ENCODE measurements at regions not wholly inside any gene's neighbourhood (a gene's known extent, or its start where the extent isn't known, plus 50 kb on each side); places are given as distances from the start of the nearest gene placed in this dataset.

DNA sequence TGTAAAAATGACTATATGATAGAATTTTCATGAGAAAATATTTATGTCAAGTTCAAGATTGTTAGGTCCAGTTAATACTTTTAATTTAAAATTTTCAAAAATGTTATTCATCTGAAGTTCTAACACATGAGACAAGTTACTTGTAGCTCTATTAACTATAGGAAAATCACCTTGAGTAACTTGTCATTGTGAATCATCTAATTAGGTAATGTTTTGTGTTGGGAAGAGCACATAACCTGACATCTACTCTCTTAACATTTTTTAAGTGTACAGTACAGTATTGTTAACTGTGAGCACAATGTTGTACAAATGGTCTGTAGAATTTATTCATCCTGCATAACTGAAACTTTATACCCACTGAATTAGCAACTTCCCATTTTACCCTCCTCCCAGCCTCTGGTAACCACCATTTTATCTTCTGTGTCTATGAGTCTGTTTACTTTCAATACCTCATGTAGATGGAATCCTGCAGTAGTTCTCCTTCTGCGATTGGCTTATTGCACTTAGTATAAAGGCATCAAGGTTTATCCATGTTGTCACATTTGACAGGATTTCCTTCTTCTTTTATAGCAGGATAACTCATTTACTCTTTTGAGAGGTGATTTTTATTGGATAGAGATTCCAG lies 54.6 kb downstream of the ARL4A start:
- no peaks in the 10 kb centered on the region for H3K36me3 Mint-ChIP-seq
- H3K27ac Mint-ChIP-seq, result no peak overlapping the region
- no peak overlapping the region for H3K4me3 Mint-ChIP-seq

DNA sequence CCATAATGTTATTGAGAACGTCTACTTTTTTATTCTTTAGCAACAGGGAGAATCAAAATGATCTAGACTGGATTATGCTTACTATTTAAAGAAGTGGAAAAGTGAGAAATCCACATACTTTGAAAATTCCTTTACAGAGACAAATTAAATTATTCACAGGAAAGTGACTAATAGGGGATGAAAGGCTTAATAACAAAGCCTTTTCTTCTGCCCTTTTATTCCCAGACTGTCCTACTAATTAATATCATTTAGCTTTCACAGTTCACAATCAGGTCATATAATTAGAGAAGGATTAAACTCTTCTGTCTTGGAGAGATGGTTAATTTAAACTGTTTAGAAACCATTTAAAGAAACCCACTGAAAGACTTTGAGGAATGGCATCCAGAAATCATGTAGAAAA lies 58.8 kb downstream of the ARL4A start:
- no peak overlapping the region for H3K4me3 Mint-ChIP-seq
- no peaks in the 10 kb centered on the region for H3K9me3 Mint-ChIP-seq
- H3K27me3 Mint-ChIP-seq (ENCODE audit: low read depth in 3 of 3), result peaks cover 0 to 3% (median 0%) of the 10 kb centered on the region in 3 donors
- H3K4me1 Mint-ChIP-seq, result no peaks in the 10 kb centered on the region
- no peaks in the 10 kb centered on the region for H3K36me3 Mint-ChIP-seq
- H3K27ac Mint-ChIP-seq, result no peak overlapping the region
- DNase-seq, result no peak

More for the DNA sequence above, 54.6 kb downstream of the ARL4A start:
- H3K27me3 Mint-ChIP-seq (ENCODE audit: low read depth in 3 of 3), result peaks cover 1 to 5% (median 3%) of the 10 kb centered on the region in 3 donors
- no peak for DNase-seq
- no peaks in the 10 kb centered on the region for H3K9me3 Mint-ChIP-seq
- no peaks in the 10 kb centered on the region for H3K4me1 Mint-ChIP-seq

DNA sequence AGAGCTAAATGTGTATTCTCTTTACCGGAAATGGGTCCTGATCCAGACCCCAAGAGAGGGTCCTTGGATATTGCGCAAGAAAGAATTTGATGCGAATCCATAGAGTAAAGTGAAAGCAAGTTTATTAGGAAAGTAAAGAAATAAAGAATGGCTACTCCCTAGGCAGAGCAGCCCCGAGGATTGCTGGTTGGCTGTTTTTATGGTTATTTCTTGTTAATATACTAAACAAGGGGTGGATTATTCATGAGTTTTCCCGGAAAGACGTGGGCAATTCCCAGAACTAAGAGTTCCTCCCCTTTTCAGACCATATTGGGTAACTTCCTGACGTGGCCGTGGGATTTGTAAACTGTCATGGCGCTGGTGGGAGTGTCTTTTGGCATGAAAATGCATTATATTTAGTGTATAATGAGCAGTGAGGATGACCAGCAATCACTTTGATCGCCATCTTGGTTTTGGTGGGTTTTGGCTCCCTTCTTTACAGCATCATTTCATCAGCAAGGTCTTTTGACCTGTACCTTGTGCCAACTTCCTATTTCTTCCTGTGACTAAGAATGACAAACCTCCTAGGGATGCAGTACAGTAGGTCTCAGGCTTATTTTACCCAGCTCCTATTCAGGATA lies 60.4 kb downstream of the ARL4A start:
- peaks cover 0 to 3% (median 0%) of the 10 kb centered on the region in 3 donors for H3K27me3 Mint-ChIP-seq (ENCODE audit: low read depth in 3 of 3)
- H3K4me1 Mint-ChIP-seq, result no peaks in the 10 kb centered on the region
- H3K9me3 Mint-ChIP-seq, result no peaks in the 10 kb centered on the region
- no peaks in the 10 kb centered on the region for H3K36me3 Mint-ChIP-seq
- H3K4me3 Mint-ChIP-seq, result no peak overlapping the region
- no peak overlapping the region for H3K27ac Mint-ChIP-seq
- no peak for DNase-seq

DNA sequence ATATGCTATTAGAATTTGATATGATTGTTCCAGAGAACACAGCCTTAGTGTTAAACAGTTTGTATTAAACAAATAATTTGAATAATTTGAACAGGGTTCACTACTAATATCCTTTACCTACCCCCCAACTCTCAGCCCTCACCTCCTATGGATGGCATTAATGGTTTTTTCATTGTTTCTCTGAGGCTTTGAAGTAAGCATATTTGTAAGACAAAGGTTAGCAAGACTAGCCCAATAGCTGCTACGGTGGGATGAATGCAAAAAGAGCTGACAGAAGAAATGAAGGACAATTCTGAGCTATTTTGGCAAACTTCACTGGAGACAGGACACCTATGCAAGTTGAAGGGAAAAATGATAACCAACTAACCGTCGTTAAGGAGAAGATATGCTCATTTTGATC lies 61.6 kb downstream of the ARL4A start:
- no peaks in the 10 kb centered on the region for H3K9me3 Mint-ChIP-seq
- H3K27me3 Mint-ChIP-seq (ENCODE audit: low read depth in 3 of 3), result peaks cover 0 to 2% (median 0%) of the 10 kb centered on the region in 3 donors
- no peak for DNase-seq
- no peaks in the 10 kb centered on the region for H3K36me3 Mint-ChIP-seq
- no peaks in the 10 kb centered on the region for H3K4me1 Mint-ChIP-seq
- no peak overlapping the region for H3K4me3 Mint-ChIP-seq
- no peak overlapping the region for H3K27ac Mint-ChIP-seq

DNA sequence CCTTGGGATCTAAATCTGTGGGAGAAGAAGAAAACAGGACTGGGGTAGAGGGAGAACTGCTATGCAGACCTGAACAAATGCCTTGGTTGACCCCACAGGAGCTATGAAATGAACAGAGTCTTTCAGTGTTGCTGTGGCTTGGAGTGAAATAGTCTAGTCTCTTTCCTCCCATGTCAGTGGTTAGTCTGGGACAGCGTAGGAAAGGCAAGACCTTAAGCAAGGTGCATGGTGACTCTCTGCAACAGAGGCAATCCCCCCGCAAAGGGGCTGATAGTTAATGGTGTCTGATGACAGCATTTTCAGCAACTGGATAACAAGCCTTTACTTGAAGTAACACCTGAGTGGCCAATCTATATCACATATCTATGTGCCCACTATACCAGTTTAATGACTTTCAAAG lies 62.3 kb downstream of the ARL4A start:
- DNase-seq, result no peak
- no peak overlapping the region for H3K27ac Mint-ChIP-seq
- H3K27me3 Mint-ChIP-seq (ENCODE audit: low read depth in 3 of 3), result peaks cover 0 to under 1% (median 0%) of the 10 kb centered on the region in 3 donors
- H3K9me3 Mint-ChIP-seq, result no peaks in the 10 kb centered on the region
- no peaks in the 10 kb centered on the region for H3K4me1 Mint-ChIP-seq
- no peaks in the 10 kb centered on the region for H3K36me3 Mint-ChIP-seq
- no peak overlapping the region for H3K4me3 Mint-ChIP-seq

DNA sequence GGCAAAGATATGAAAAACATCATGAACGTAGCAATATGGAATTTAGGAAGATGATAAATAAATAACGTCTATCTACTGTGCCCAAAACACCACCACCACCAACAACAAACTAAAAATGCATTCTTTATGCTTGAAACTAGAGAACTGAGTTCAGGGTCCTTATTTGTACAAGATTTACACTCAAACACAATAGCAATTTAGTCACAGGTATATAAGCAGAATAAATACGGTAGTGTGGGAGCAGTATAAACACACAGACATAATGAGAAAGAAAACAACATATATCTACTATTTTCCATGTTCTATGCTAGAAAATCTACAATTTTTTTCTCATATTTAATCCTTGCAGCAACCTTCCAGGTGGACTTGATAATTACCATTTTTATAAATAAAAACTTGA lies 64.3 kb downstream of the ARL4A start:
- no peaks in the 10 kb centered on the region for H3K36me3 Mint-ChIP-seq
- H3K27ac Mint-ChIP-seq, result no peak overlapping the region

DNA sequence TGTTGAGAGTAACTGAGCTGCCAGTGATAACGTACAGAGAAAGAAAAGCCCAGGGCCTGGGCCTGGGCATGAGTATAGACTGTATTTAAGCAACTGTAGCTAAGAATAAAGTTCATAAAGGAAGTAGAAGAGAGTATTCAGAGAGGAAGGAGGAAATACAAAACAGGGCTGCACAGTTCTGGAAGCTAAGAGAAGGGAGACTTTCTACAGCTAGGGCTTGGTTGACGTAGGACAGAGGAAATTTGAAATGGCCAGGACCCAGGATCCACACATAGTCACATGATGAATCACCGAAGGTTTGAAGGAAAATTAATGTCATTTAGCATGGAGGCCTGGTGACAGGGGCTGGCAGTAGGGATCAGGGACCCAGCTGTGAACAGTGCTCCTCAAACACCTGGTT lies 66.7 kb downstream of the ARL4A start:
- Mint-ChIP-seq H3K4me3 (no peak overlapping the region), H3K27ac (no peak overlapping the region), H3K4me1 (no peaks in the 10 kb centered on the region), H3K9me3 (no peaks in the 10 kb centered on the region), H3K27me3 (ENCODE audit: low read depth in 3 of 3) (peaks cover 0 to 2% (median 0%) of the 10 kb centered on the region in 3 donors), H3K36me3 (no peaks in the 10 kb centered on the region)
- no peak for DNase-seq

More for the DNA sequence above, 64.3 kb downstream of the ARL4A start:
- Mint-ChIP-seq H3K27me3 (ENCODE audit: low read depth in 3 of 3) (peaks cover 0 to 2% (median 0%) of the 10 kb centered on the region in 3 donors), H3K4me1 (no peaks in the 10 kb centered on the region), H3K9me3 (no peaks in the 10 kb centered on the region), H3K4me3 (no peak overlapping the region)
- DNase-seq, result no peak

DNA sequence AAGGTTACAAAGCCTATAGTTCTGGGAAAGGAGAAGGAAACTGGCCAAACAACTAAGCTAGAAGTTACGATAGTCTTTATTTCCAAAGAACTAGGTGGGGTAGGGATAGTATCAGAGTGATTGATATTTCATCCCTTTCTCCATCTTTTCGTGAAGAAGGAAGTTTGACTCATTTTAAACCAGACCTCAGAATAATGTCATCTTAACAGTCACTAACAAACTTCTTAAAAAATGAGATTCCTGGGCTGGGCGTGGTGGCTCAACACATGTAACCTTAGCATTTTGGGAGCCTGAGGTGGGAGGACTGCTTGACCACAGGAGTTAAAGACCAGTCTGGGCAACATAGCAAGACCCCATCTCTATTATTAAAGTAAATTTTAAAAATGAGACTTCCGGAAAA lies 69.4 kb downstream of the ARL4A start:
- Mint-ChIP-seq H3K4me1 (no peaks in the 10 kb centered on the region), H3K36me3 (no peaks in the 10 kb centered on the region), H3K9me3 (peaks cover 0 to 14% (median 0%) of the 10 kb centered on the region in 6 donors), H3K27me3 (ENCODE audit: low read depth in 3 of 3) (peaks cover 0 to 2% (median 0%) of the 10 kb centered on the region in 3 donors), H3K27ac (no peak overlapping the region), H3K4me3 (no peak overlapping the region)
- DNase-seq, result no peak

DNA sequence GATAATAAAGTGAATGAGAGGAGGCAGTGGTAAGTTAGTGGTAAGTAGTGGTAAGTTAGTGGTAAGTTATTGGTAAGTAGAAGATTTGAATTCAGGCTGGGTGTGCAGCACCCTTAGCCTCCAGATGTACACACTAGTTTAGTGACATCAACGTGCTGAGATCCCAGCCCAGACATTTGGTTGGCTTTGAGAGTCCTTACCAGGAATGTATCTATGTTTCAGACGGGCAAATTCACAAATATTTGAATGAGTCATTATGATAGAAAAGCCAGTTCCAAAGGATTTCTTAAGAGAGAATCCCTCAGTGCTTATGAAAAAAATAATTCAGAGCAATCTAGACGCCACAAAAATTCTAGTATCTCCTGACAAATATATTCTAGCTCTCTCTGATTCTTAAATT lies 70.0 kb downstream of the ARL4A start:
- DNase-seq, result no peak
- Mint-ChIP-seq H3K27me3 (ENCODE audit: low read depth in 3 of 3) (peaks cover 0 to 2% (median 2%) of the 10 kb centered on the region in 3 donors), H3K27ac (no peak overlapping the region), H3K4me3 (no peak overlapping the region), H3K36me3 (no peaks in the 10 kb centered on the region), H3K4me1 (no peaks in the 10 kb centered on the region), H3K9me3 (peaks cover 0 to 14% (median 0%) of the 10 kb centered on the region in 6 donors)

DNA sequence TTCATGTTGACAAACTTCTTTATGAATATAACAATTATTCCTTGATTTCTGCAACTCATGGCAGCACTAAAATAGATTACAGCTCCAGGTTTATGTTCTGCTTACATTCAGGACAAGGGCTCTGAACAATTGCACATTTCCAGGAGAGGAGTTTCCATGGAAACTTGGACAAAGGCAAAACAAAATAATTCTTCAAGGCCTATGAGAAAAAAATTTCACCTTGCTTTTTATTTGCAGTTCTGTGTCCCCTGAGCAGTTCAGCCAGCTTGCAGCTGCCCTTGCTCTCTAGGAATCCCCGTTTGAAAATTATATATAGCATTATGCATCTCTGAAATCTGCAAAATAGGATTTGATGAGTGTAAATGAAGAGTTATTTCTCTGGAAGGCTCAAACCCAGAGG lies 71.7 kb downstream of the ARL4A start:
- H3K9me3 Mint-ChIP-seq, result peaks cover 0 to 14% (median 0%) of the 10 kb centered on the region in 6 donors
- no peaks in the 10 kb centered on the region for H3K4me1 Mint-ChIP-seq
- no peak overlapping the region for H3K4me3 Mint-ChIP-seq
- H3K27ac Mint-ChIP-seq, result no peak overlapping the region
- DNase-seq, result no peak
- no peaks in the 10 kb centered on the region for H3K36me3 Mint-ChIP-seq
- peaks cover 0 to 2% (median 2%) of the 10 kb centered on the region in 3 donors for H3K27me3 Mint-ChIP-seq (ENCODE audit: low read depth in 3 of 3)

DNA sequence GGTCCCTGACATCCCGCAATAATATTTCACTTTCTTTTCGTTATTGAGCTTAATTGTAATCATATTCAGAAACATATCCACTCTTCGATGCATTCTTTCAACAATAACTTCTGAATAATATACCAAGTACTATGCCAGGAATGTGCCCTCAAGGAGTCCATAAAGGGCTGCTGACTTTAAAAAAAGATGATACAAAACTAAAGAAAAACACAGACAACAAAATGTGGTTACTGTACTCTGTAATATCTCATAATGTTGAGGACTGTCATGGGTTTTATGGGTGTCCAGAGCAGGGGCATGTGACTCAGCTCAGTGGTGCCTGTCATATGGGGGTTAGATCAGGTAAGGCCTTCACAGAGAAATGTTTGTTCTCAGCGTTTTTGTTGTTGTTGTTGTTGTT lies 73.7 kb downstream of the ARL4A start:
- Mint-ChIP-seq H3K36me3 (no peaks in the 10 kb centered on the region), H3K27ac (no peak overlapping the region), H3K27me3 (ENCODE audit: low read depth in 3 of 3) (peaks cover 0 to 2% (median 0%) of the 10 kb centered on the region in 3 donors), H3K9me3 (peaks cover 0 to 14% (median 1%) of the 10 kb centered on the region in 6 donors), H3K4me3 (no peak overlapping the region), H3K4me1 (no peaks in the 10 kb centered on the region)
- no peak for DNase-seq

DNA sequence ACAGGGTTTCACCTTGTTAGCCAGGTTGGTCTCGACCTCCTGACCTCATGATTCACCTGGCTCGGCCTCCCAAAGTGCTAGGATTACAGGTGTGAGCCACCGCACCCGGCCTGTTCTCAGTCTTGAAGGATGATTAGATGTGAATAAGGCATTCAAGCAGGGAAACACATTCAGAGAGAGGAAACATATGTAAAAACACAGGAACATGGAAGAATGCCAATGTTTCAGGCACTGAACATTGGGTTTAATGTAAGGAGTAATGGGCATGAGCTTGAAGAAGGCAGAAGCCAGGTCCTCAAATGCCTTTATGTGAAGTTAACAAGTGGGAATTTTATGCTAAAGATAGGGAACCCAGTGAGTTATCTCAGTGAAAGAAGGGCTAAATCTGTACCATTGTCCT lies 74.3 kb downstream of the ARL4A start:
- no peaks in the 10 kb centered on the region for H3K4me1 Mint-ChIP-seq
- H3K36me3 Mint-ChIP-seq, result no peaks in the 10 kb centered on the region
- no peak overlapping the region for H3K27ac Mint-ChIP-seq
- DNase-seq, result no peak
- H3K4me3 Mint-ChIP-seq, result no peak overlapping the region
- peaks cover 0 to 14% (median 1%) of the 10 kb centered on the region in 6 donors for H3K9me3 Mint-ChIP-seq
- H3K27me3 Mint-ChIP-seq (ENCODE audit: low read depth in 3 of 3), result peaks cover 0 to 2% (median 0%) of the 10 kb centered on the region in 3 donors

DNA sequence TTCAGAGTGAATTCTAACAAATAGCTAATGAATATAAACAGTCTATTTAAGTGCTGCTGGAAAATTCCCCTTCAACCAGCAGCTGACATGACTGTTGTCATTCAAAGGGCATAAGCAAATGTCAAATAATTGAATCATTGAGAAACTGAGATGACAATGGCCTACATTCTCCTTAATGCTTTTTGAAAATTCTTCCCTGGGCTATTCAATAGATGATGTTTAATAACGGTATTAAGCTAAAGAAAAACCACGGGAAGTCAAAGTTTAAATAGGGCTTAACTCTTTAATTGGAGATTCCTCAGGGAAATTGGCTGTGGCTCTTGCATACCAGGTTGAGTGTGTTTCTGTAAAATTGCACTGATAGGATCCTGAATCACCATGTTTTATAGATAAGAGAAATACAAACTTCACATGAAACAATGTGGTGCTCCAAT lies 77.0 kb downstream of the ARL4A start:
- H3K27me3 Mint-ChIP-seq (ENCODE audit: low read depth in 3 of 3), result peaks cover 0 to 2% (median 0%) of the 10 kb centered on the region in 3 donors
- DNase-seq, result no peak
- H3K27ac Mint-ChIP-seq, result no peak overlapping the region
- no peaks in the 10 kb centered on the region for H3K4me1 Mint-ChIP-seq
- H3K9me3 Mint-ChIP-seq, result peaks cover 0 to 12% (median 1%) of the 10 kb centered on the region in 6 donors
- no peak overlapping the region for H3K4me3 Mint-ChIP-seq
- no peaks in the 10 kb centered on the region for H3K36me3 Mint-ChIP-seq

DNA sequence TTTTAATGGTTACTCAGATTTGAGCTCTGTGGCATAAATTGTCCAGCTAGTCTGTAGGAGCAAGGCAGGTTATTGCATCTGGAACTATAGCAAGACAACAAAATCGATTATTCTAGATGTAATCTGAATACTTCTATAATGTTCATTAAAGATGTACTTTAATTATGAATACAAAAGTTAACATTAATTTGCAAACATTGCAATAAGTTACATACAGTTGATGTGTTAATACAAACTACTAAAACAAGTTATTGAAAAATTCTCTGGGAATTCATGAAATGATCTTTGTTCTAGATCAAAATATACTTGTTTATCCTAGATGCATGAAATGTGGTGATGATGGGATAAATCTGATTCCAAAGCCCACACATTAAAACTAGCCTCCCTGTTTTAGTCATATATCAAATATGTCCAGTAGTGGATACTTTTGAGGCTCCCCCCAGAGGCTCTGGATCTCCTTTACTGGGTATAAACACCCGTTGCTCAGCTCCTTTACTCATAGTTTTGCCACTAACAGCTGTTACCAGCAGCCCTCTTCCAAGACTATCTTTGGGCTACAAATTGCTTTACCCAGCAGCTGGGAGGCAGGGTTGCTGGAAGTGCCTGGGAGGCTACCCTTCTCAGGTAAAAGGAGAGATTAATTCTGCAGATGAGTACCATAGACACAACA lies 78.1 kb downstream of the ARL4A start:
- H3K4me3 Mint-ChIP-seq, result no peak overlapping the region
- H3K36me3 Mint-ChIP-seq, result no peaks in the 10 kb centered on the region
- H3K27me3 Mint-ChIP-seq (ENCODE audit: low read depth in 3 of 3), result peaks cover 0 to 2% (median 0%) of the 10 kb centered on the region in 3 donors
- H3K9me3 Mint-ChIP-seq, result peaks cover 0 to 4% (median 1%) of the 10 kb centered on the region in 6 donors
- no peaks in the 10 kb centered on the region for H3K4me1 Mint-ChIP-seq
- no peak overlapping the region for H3K27ac Mint-ChIP-seq
- DNase-seq, result no peak
